B cell (primary cell): ENCODE measurements at regions not wholly inside any gene's neighbourhood (a gene's known extent, or its start where the extent isn't known, plus 50 kb on each side); places are given as distances from the start of the nearest gene placed in this dataset.

Experiments
- CTCF ChIP-seq: fragments of 200-600 bp; IDR thresholded peaks from one replicate; pipeline ENCODE4 v1.8.0; 2022; ENCODE audit warnings: antibody characterized with exemption, mild to moderate bottlenecking
- EZH2 ChIP-seq: IDR thresholded peaks from 2 replicates; pipeline ENCODE4 v1.6.1; 2012; ENCODE audit warnings: borderline replicate concordance, low read depth, mild to moderate bottlenecking, moderate library complexity, low read length; ENCODE audit not compliant: insufficient read depth, poor library complexity, severe bottlenecking

DNA sequence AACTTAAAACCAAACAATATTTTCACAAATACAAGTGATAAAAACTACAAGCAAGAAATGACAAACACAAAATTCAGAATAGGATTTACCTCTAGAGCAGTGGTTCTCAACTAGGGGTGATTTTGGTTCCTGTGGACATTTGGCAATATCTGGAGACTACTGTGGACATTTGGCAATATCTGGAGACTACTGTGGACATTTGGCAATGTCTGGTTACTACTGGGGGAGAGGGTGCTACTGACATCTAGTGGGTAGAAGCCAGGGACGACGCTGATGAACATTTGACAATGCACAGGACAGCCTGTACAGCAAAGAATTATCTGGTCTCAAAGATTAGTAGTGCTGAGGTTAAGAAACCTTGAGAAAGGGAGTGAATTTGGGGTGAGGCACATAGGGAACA, 169.8 kb downstream of the CLCN4 start:
- no peak for TF ChIP-seq CTCF
- no peak for TF ChIP-seq EZH2
